ENCODE measurements at regions not wholly inside any gene's neighbourhood (a gene's known extent, or its start where the extent isn't known, plus 50 kb on each side); places are given as distances from the start of the nearest gene placed in this dataset.

GRCh38 chr9:99752417-99753109, 69.1 kb upstream of the NR4A3 start:
- no peak overlapping the region for H3K27ac ChIP-seq (ENCODE audit: extremely low read depth, low read depth, low read length)
- CTCF ChIA-PET (ENCODE audit: low intra/inter-chr PET ratio), result no interaction called here
- no peak overlapping the region for H3K4me3 ChIP-seq
- H3K79me2 ChIP-seq (ENCODE audit: control insufficient read depth, insufficient read depth, low read length), result no peaks in the 10 kb centered on the region
- no peak for FAIRE-seq
- BruUV-seq (replicated peaks), result no TSS peak
- no peak for DNase-seq (ENCODE audit: extremely low read depth in 1 of 4, low spot score in 3 of 4)
- no peak overlapping the region for H3K4me2 ChIP-seq (ENCODE audit: insufficient read depth, low read length)
- no peaks in the 10 kb centered on the region for H3K4me1 ChIP-seq (replicated peaks in 1 of 2; ENCODE audit: control insufficient read depth in 2 of 2, insufficient read depth in 2 of 2, low read length in 2 of 2)
- no peaks in the 10 kb centered on the region for H4K20me1 ChIP-seq (replicated peaks; ENCODE audit: control insufficient read depth, insufficient read depth, low read length)
- POLR2A ChIA-PET, result no interaction called here
- no peaks in the 10 kb centered on the region for H3K36me3 ChIP-seq (ENCODE audit: control insufficient read depth, insufficient read depth, low read length)
- no peaks in the 10 kb centered on the region for H3K9me3 ChIP-seq (replicated peaks; ENCODE audit: control insufficient read depth, insufficient read depth, low read depth, low read length)
- ATAC-seq, result no peak
- H3K9me1 ChIP-seq (ENCODE audit: control insufficient read depth, insufficient read depth, low read length), result no peaks in the 10 kb centered on the region
- peaks cover 2 to 5% of the 10 kb centered on the region in 2 experiments; a peak in 4 of 5 replicates for H3K27me3 ChIP-seq (ENCODE audit: control insufficient read depth in 2 of 2, insufficient read depth in 2 of 2, low read length in 2 of 2)
- in situ Hi-C loops (cut with MboI), result no loop called here
- 1% methylated on average over 4 of the region's 4 CpGs for WGBS (ENCODE audit: insufficient coverage, low coverage, missing lambda C conversion rate)
- H3K9ac ChIP-seq (ENCODE audit: insufficient read depth in 1 of 2, low read depth in 2 of 2, low read length in 2 of 2), result no peak overlapping the region
- H2AFZ ChIP-seq (ENCODE audit: low read depth, low read length), result no peak overlapping the region
- intact Hi-C loops (cut with micrococcal nuclease), result no loop called here
- TF ChIP-seq HMG20A (CRISPR knock-in tag; conservative IDR thresholded peaks at IDR 0.05), result no peak
- TF ChIP-seq PKNOX1 (IDR thresholded peaks at IDR 0.05), result no peak
- no peak for TF ChIP-seq HMGXB4 (CRISPR knock-in tag; IDR thresholded peaks at IDR 0.05)
- no peak for TF ChIP-seq GATA2 (CRISPR knock-in tag; IDR thresholded peaks at IDR 0.05)
- TF ChIP-seq STAT5A (IDR thresholded peaks at IDR 0.05; ENCODE audit: borderline replicate concordance, low read length), result no peak
- no peak for TF ChIP-seq ZFP30 (CRISPR knock-in tag; IDR thresholded peaks at IDR 0.05; ENCODE audit: borderline replicate concordance)
- no peak for TF ChIP-seq ZFP36 (IDR thresholded peaks at IDR 0.05; ENCODE audit: low read depth, low read length, partially characterized antibody)
- TF ChIP-seq NR3C1 (CRISPR knock-in tag; IDR thresholded peaks at IDR 0.05), result no peak
- TF ChIP-seq BCL6 (CRISPR knock-in tag; IDR thresholded peaks at IDR 0.05), result no peak
- TF ChIP-seq KDM1A (IDR thresholded peaks at IDR 0.05), result no peak
- TF ChIP-seq EHMT2 (IDR thresholded peaks at IDR 0.05), result no peak
- no peak for TF ChIP-seq POLR2B (IDR thresholded peaks at IDR 0.05; ENCODE audit: low read depth, partially characterized antibody)
- TF ChIP-seq TOE1 (IDR thresholded peaks at IDR 0.05; ENCODE audit: borderline replicate concordance), result no peak
- no peak for TF ChIP-seq TOE1 (CRISPR knock-in tag; IDR thresholded peaks at IDR 0.05; ENCODE audit: borderline replicate concordance, low read depth)
- TF ChIP-seq RNF2 (IDR thresholded peaks at IDR 0.05), result no peak
- no peak for TF ChIP-seq ID3 (CRISPR knock-in tag; IDR thresholded peaks at IDR 0.05)
- TF ChIP-seq ID3 (tag; IDR thresholded peaks at IDR 0.05), result no peak
- TF ChIP-seq ZNF408 (CRISPR knock-in tag; IDR thresholded peaks at IDR 0.05; ENCODE audit: low read depth), result no peak
- TF ChIP-seq ATF3 (IDR thresholded peaks at IDR 0.05), result no peak
- no peak for TF ChIP-seq ATF3 (CRISPR knock-in tag; conservative IDR thresholded peaks at IDR 0.05)
